Limb (tissue), 2 donors: ENCODE measurements at regions not wholly inside any gene's neighbourhood (a gene's known extent, or its start where the extent isn't known, plus 50 kb on each side); places are given as distances from the start of the nearest gene placed in this dataset.

ENCODE experiments used
- DNase-seq, 2 donors: peaks; one replicate each; pipeline ENCODE4 v3.0.0-alpha.2; 2016; ENCODE audit errors: extremely low spot score in 2 of 2

DNA sequence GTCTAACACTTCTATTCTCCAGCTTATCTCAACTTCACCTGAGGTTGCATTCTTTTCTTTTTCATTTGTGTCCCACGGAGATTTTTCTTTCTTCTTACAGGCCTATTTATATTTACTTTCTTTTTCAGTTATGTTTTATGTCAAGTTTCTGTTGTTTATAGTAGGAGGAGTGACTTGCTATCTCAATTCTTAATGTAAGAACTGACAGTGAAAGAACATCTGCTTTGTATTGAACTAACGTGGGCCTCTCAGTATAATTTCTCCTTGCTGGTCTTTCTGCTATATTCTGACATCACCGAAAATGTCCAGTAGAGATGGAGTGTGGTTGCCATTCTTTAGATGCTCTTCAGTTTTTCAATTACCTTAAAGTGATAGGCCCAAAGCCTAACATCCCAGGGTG, 521.7 kb downstream of the EPM2A start:
- no peak for DNase-seq

- DNase-seq, result peak in 1 of 2 donors; percentile 16
Observed at GRCh38 chr6:145214570-145214969, 520.8 kb downstream of the EPM2A start.

DNA sequence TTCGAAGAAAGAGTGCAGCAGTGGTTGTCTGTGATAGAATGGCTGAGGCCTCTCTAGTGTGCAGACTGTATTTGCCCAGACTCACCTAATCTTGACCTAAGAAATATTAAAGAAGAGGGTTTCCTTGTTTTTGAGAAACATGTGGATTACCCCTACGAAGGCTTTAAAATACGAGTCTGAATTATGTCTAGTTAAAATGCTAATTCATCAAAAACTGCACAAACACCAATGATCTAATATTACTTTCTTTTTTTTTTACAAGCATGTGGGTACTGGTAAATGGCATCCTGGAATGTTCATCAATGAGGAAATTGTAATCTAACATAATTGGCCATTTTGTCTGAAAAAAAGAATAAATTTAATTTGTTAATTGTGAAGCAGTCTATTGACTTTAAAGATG, 510.9 kb downstream of the EPM2A start:
- DNase-seq, result no peak

GRCh38 chr6:145225500-145225899, 509.8 kb downstream of the EPM2A start:
- DNase-seq, result no peak

DNA sequence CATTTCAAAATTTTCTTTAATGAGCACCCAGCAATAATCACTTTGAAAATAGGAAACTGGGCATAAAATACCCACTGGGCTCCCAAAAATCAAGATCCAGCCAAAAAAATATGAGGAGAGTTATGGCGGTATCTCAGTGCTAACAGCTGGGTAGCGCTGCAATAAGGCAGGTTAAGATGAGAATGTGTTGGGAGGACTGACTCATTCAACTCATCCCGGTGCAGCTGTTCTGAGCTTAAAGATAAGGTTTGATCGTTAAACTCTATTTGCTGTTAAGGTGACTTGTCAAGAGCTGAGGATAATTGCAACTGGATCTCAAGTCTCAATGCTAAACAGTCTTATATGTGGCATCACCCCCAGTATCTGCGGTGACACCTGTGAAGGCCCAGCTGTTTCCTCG, 507.7 kb downstream of the EPM2A start:
- no peak for DNase-seq

DNA sequence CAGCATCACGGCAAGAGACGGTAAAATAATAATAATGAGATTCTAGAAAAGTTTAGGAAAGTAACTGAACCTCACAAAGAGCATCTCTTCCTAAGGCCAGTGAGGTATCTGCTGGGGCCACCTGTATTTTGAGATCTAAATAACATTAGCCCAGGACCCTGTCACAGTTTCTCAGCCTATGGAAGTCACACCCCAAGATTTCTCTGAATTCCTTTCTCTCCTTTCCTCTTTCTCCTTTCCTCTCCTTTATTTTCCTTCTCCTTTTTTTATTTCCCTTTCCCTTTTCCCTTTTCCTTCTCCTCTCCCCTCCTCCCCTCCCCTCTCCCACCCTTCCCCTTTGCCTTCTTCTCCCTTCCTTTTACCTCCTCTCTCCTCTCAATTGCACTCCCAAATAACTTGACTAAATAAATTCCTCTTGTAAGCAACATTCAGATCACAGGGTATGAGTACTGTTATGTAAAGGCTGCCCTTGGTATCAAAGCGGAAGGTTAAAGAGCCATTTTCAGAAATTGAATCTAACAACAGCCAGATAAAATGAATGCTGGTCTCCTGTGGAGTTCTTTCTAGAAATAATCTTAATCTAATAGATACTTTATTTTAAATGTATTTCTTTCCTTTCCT, 506.2 kb downstream of the EPM2A start:
- no peak for DNase-seq

DNA sequence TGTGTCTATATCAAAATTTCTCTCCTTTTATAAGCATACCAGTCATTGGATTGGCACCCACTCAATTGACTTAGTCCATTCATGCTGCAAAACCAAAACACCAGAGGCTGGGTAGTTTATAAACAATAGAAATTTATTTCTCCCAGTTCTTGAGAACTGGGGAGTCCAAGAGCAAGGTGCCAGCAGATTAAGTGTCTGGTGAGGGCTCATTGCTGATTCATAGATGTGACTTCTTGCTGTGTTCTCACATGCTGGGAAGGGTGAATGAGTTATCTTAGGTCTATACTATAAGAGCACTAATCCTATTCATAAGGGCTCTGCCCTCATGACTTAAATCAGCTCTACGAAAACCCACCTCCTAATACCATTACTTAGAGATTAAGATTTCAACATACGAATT, 501.4 kb downstream of the EPM2A start:
- no peak for DNase-seq

- no peak for DNase-seq
Observed at GRCh38 chr6:145235207-145235606, 500.1 kb downstream of the EPM2A start.

DNA sequence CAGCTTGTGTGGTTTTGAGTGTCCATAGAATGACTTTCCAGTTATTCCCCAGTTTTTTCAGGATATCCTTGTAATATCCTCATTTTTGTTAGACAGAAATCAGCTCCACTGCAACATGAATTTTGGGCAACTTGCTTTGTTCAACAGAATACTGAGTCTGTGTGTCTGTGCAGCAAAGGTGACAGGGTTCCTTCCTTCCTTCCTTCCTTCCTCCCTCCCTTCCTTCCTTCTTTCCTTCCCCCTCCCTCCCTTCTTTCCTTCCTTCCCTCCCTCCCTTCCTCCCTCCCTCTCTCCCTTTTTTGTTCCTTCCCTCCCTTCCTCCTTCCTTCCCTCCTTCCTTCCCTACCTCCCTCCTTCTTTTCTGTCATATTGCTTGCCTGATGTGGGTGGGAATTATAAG, 496.5 kb downstream of the EPM2A start:
- DNase-seq, result no peak

DNA sequence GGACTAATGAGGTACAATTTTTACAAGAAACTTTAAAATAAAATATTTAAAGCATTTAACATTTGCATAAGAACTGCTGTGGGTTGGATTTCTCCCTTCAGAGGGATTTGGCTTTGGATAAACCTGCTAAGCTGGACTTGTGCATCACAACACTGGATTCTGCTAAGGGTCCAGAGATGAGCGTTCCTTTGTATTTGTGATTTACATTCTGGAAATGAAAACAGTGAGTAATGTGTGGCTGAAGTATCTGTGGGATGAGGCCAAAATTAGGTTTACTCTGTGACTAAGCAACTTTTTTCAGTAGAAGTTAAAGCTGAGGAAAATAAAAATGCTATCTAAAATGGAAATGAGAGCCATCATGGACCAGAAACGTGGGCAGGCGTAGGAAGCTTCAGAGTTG, 494.3 kb downstream of the EPM2A start:
- DNase-seq, result no peak

- DNase-seq, result no peak
Observed at GRCh38 chr6:145241721-145242120, 493.6 kb downstream of the EPM2A start.

DNA sequence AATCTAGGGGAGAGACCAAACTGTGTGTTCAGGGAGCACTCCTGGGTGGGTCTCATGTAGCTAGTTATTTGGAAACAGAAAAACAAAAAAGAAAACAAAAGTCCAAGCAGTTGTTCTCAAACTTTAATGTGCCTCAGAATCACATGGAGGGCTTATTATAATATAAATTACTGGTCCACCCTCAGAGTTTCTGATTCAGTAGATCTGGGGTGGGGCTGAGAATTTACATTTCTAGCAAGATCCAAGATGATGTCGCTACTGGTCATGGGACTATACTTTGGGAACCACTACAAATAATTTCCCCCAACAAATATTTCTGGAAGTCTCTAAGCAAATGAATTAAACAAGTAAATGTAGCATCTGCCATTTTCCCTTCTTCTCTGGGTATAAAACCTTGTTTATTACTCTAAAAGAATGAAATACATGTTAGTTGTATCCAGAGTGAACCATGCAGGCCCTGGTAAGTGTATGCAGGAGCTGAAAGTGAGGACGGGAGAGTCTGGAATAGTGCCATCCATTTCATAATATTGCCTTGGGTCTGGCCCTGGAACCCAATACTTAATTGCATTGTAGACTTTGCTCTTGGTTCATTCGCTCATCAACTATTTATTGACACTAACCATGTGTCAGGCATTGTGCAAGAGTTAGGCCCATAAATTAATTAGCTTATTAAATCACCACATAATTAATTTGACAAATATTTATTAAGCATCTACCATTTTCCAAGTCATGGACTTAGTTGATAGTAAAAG, 490.8 kb downstream of the EPM2A start:
- DNase-seq, result no peak

GRCh38 chr6:145245119-145245518, 490.2 kb downstream of the EPM2A start:
- DNase-seq, result no peak

DNA sequence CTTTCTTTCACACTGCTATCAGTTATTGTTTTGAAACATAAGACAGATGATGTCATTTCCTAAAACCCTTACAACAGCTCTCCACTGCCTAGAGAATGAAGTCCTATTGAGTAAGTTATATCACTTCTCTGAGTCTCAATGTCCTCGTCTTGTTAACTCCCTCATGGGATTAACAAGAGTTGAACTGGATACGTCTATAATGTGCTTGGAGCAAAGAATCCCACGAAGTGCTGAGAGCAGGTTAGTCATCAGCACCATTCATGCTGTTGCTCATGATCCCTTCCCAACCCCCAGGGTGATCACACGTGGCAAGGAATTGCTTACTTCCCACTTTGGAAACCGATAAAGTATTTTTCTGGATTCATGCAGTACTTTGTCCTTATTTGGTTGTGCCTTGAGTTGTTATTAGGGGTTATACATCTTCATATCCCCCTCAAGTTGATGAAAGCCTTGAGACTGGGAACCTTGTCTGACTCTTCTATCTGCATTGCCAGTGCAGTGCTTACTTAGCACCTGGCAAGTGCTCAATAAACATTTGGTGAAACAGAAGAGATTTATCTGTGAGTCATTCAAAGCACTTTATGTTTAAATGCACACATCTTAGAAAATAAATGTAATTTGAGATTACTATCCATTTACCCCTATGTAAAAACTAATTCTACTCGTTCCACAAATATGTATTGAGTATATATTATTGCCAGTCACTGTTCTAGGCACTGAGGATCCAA, 487.5 kb downstream of the EPM2A start:
- no peak for DNase-seq

DNA sequence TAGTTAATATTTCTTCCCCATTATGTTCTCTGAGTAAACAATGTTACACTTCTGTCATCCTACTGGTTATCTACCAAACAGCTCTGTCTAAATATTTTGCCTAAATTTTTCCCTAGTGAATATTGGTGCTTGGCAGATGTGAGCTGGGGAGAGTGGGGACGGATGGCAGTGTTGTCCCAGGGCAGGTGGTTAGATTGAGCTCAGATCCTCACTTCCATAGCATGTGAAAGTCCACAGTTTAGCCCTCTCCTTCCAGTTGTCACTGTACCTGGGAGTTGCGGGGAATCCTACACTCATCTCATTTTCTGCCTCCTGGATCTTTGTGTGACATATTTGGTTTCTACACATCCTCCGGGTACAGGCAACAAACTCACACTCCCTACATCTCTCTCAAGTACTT, 484.9 kb downstream of the EPM2A start:
- no peak for DNase-seq

DNA sequence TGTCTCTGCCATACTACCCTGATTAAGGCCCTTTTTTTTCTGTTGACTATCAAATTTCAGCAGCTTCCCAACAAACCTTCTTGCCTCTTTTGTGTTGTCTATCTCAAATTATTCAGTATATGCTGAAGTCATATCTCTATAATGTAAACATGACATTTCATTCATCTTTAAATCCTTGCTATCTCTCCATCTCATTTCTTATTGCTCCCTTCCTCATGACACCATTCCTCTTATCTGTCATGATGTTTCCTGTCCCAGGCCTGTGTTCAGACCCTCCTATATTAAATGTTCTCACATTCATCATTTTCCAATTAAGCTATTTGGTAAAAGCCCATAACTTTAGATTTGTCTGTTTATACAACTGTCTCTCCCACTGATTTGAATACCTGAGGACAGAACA, 482.6 kb downstream of the EPM2A start:
- no peak for DNase-seq

DNA sequence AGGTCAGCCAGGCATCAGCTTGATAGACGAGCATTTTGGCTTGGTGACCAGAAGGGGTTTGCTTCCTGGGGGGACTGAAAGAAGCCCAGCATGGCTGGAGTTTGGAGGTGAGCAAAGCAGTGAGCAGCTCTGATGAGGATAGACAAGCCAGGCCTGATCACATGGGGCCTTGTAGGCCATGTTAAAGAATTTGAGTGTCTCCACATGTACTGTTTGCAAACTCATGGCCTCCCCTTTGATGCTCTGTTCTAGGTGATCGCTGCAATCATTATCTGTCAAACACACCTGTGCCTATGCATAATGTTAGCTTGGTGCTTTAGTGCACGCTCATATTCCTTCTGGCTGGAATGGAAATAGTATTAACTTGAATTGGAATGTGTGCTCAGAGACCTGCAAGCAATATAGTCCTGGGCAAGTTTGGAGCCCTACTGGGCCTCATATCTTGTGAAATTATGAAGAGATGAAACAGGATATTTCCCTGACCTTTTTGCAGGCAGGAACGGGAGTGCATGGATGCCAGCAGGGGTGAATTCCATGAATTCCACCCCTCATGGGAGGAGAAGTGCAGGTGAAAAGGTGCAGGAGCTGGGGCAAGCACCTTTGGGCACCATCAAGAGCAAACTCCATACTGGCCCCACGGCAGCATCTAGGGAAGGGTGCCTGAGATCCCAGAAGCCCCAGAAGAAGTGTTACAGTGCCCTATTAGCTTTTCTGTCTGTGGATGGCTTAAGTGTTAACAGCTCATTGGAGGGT, 480.5 kb downstream of the EPM2A start:
- DNase-seq, result no peak

- DNase-seq, result no peak
Observed at GRCh38 chr6:145257704-145258103, 477.6 kb downstream of the EPM2A start.

GRCh38 chr6:145258122-145258521, 477.2 kb downstream of the EPM2A start:
- DNase-seq, result no peak

DNA sequence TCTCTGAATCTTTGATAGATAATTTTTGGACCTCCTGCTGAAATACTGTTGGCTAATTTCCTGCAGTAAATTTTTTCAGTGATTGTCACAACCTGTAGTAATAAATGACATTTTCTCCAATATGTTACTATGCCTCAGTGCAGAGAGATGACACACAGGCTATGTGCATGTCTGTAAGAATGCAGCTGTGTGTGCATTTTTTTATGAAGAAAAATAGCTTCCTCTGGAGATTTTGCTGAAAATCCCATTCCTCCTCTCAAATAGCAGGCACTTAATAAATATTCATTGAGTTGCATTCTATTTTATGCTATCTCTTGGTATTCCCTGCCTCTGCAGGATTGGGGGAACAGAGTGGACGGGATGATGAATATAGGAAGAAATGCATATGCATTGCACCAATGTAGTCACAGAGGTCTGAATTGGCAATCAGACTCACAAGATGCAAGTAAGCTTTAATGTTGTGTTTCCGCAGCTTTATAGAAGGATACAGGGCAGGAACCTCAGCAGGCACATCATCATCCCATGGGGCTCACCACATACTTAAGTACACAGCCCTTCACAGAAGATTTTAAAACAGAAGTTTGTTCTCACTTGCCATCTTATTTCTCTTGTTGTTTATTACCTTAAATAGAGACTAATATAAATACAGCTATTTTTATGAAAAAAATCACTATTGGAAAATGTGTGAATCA, 474.7 kb downstream of the EPM2A start:
- DNase-seq, result no peak

DNA sequence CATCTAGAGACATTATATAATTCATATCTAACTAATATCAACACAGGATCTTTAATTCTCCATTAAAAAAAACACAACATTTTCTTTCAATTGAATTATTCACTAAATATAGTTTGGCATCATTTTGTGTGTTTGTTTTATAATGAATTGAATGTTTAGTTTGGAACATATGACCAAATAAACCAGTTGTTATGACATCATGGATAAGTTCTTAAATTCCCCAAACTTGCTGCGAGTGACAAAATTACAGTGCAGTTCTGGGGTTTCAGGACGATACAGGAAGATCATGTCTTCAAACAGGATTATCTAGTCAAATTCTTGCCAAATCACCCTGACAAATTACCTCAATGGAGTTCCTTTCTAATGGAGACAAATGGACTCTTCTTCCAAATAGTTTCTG, 473.6 kb downstream of the EPM2A start:
- no peak for DNase-seq
